Tibial artery (tissue), 4 donors: ENCODE measurements at regions not wholly inside any gene's neighbourhood (a gene's known extent, or its start where the extent isn't known, plus 50 kb on each side); places are given as distances from the start of the nearest gene placed in this dataset.
"Not testable (repeated sequence)": the region's sequence is repeated elsewhere in the genome, so short reads cannot be mapped to it uniquely, and the experiment has no call there.

ENCODE experiments used
- DNase-seq, 2 donors: peaks; one replicate each; pipeline ENCODE4 v3.0.0-alpha.2; 2019
- H3K27ac ChIP-seq, 2 donors: fragments of 200-600 bp; sonication (generic) in 1 of 2; 1 replicate in 1 of 2; 2 replicates in 1 of 2; pipeline ENCODE4 v1.5.1; 2018 to 2019; ENCODE audit warnings: mild to moderate bottlenecking in 1 of 2
- H3K27me3 ChIP-seq, 2 donors: fragments of 200-600 bp; sonication (generic) in 1 of 2; one replicate each; pipeline versions ENCODE4 v1.5.1 to v1.6.0; 2016 to 2019
- H3K36me3 ChIP-seq, 3 donors: fragments of 200-600 bp; sonication (generic) in 2 of 3; one replicate each; pipeline ENCODE4 v1.5.1; 2016 to 2019; ENCODE audit warnings: mild to moderate bottlenecking in 2 of 3
- H3K4me1 ChIP-seq, 4 donors: fragments of 200-600 bp; sonication (generic) in 2 of 4; 1 replicate in 3 of 4; 2 replicates in 1 of 4; pipeline ENCODE4 v1.5.1; 2016 to 2019
- H3K4me3 ChIP-seq, 2 donors: fragments of 200-600 bp; sonication (generic) in 1 of 2; 1 replicate in 1 of 2; 2 replicates in 1 of 2; pipeline ENCODE4 v1.5.1; 2018 to 2019; ENCODE audit warnings: mild to moderate bottlenecking in 2 of 2
- H3K9me3 ChIP-seq, 3 donors: fragments of 200-600 bp; sonication (generic) in 1 of 3; one replicate each; pipeline ENCODE4 v1.5.1; 2016 to 2019
- intact Hi-C: fragments of 100-400 bp; cut with DNase I; formaldehyde crosslinking; loops from one replicate; pipeline ENCODE4 v1.15.0; 2023; ENCODE audit warnings: low total_unique reads
- TF ChIP-seq, protein P1 (sequence below), 2 experiments: fragments of 200-600 bp in 1 of 2; fragments of 450-650 bp in 1 of 2; IDR thresholded peaks; one replicate each; pipeline ENCODE4 v1.5.1; 2017 to 2019; ENCODE audit warnings: antibody characterized with exemption in 2 of 2, mild to moderate bottlenecking in 1 of 2, moderate library complexity in 1 of 2

DNA sequence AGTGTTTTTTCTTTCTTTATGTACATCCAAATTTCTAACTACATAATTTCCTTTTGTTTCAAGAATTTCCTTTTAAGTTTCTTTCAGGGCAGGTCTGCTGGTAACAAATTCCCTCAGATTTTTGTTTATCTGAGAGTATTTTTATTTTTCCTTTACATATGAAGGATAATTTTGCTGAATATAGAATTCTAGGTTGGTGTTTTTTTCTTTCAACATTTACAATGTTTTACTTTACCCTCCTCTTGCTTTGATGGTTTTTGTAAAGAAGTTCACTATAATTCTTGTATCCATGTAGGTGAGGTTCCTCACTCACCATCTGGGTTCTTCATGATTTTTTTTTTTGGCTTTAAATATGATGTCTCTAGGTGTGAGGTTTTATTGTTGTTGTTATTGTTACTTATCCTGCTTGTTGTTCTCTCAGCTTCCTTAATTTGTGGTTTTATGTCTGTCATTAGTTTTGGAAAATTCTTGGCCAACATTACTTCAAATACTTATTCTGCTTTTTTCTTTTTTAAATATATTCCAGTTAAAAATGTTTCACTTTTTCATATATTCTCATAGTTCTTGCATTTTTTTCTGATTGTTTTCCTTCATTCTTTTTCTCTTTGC lies 580.1 kb upstream of the CITED2 start:
- Histone ChIP-seq H3K36me3 (no peaks in the 10 kb centered on the region), H3K27ac (no peak overlapping the region), H3K27me3 (no peaks in the 10 kb centered on the region), H3K4me3 (no peak overlapping the region), H3K4me1 (no peaks in the 10 kb centered on the region), H3K9me3 (peaks cover 0 to 5% (median 4%) of the 10 kb centered on the region in 3 donors)
- DNase-seq = no peak
- TF ChIP-seq, protein P1, sequence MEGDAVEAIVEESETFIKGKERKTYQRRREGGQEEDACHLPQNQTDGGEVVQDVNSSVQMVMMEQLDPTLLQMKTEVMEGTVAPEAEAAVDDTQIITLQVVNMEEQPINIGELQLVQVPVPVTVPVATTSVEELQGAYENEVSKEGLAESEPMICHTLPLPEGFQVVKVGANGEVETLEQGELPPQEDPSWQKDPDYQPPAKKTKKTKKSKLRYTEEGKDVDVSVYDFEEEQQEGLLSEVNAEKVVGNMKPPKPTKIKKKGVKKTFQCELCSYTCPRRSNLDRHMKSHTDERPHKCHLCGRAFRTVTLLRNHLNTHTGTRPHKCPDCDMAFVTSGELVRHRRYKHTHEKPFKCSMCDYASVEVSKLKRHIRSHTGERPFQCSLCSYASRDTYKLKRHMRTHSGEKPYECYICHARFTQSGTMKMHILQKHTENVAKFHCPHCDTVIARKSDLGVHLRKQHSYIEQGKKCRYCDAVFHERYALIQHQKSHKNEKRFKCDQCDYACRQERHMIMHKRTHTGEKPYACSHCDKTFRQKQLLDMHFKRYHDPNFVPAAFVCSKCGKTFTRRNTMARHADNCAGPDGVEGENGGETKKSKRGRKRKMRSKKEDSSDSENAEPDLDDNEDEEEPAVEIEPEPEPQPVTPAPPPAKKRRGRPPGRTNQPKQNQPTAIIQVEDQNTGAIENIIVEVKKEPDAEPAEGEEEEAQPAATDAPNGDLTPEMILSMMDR (IDR thresholded peaks at IDR 0.05) = no peak
- intact Hi-C loops = no loop called here

DNA sequence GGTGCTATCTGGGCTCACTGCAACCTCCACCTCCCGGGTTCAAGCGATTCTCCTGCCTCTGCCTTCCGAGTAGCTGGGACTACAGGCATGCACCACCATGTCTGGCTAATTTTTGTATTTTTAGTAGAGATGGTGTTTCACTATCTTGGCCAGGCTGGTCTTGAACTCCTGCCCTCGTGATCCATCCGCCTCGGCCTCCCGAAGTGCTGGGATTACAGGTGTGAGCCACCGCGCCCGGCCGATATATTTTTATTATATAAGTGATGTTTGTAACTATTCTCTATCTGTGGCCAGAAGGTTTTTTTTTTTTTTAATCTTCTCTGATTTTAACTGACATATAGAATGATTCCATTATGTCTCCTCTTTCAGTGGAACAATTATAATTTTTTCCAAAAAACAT lies 579.3 kb upstream of the CITED2 start:
- DNase-seq, H3K36me3 ChIP-seq, H3K4me1 ChIP-seq, H3K9me3 ChIP-seq, intact Hi-C loops, H3K27ac ChIP-seq, H3K27me3 ChIP-seq, H3K4me3 ChIP-seq: not testable (repeated sequence)

GRCh38 chr6:139951172-139951571 lies 576.7 kb upstream of the CITED2 start:
- DNase-seq = no peak
- Histone ChIP-seq H3K27me3 (no peaks in the 10 kb centered on the region), H3K9me3 (peaks cover 0 to 7% (median 4%) of the 10 kb centered on the region in 3 donors), H3K27ac (no peak overlapping the region), H3K4me1 (no peaks in the 10 kb centered on the region), H3K4me3 (no peak overlapping the region), H3K36me3 (no peaks in the 10 kb centered on the region)
- TF ChIP-seq, protein P1 (IDR thresholded peaks at IDR 0.05) = no peak
- intact Hi-C loops = no loop called here

DNA sequence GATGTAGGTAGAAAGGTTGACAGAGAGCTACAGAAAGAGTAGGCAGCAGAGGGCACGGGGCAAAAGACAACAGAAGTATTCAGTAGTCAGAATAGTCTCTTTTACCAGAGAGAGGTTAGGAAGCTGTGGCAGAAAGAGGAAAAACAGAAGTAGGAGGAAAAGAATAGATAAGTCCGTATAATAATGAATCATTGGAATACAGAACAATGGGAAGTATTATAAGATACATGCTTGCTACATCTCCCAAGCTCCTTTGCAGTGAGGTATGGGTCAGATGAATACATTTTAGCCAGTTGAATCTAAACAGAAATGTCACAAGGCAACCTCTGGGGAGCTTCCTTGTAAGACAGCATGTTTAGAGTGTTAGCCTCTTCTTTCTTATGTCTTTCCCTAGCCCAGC lies 570.5 kb upstream of the CITED2 start:
- TF ChIP-seq, protein P1 (IDR thresholded peaks at IDR 0.05) = no peak
- peaks cover 0 to 6% (median 0%) of the 10 kb centered on the region in 3 donors for H3K9me3 ChIP-seq
- H3K4me3 ChIP-seq = no peak overlapping the region
- H3K27me3 ChIP-seq = no peaks in the 10 kb centered on the region
- intact Hi-C loops = no loop called here
- peaks cover 0 to 44% (median 15%) of the 10 kb centered on the region in 4 donors for H3K4me1 ChIP-seq
- DNase-seq = no peak
- H3K36me3 ChIP-seq = no peaks in the 10 kb centered on the region
- no peak overlapping the region for H3K27ac ChIP-seq

DNA sequence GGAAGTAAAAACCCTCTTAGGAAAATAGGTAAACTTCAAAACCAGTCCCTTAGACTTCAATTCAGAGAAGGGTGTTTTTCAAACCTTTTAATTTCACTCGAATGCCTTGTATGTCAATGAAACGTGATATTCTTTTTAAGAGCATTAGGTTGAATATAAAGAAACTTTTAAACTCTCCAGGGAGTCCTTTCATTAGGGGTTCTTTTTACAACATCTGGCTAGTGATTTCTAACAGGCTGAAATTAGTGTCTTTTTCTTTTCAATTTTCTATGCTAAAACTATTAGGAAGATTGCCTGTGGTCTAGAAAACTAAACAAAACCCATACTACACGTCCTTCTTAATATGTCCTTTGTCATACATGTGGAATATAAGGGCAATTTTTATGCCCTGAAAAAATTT lies 569.7 kb upstream of the CITED2 start:
- intact Hi-C loops = no loop called here
- peak overlapping the region; percentile 49 to 68 for H3K27ac ChIP-seq
- no peaks in the 10 kb centered on the region for H3K27me3 ChIP-seq
- H3K4me1 ChIP-seq = peaks cover 0 to 45% (median 15%) of the 10 kb centered on the region in 4 donors
- no peaks in the 10 kb centered on the region for H3K36me3 ChIP-seq
- no peak overlapping the region for H3K4me3 ChIP-seq
- no peaks in the 10 kb centered on the region for H3K9me3 ChIP-seq
- TF ChIP-seq, protein P1 (IDR thresholded peaks at IDR 0.05) = no peak
- no peak for DNase-seq

GRCh38 chr6:139943391-139943790 lies 568.9 kb upstream of the CITED2 start:
- Histone ChIP-seq H3K27ac (peak overlapping the region; percentile 49 to 68), H3K4me1 (peaks cover 0 to 45% (median 15%) of the 10 kb centered on the region in 4 donors), H3K4me3 (no peak overlapping the region), H3K9me3 (no peaks in the 10 kb centered on the region), H3K36me3 (no peaks in the 10 kb centered on the region), H3K27me3 (no peaks in the 10 kb centered on the region)
- intact Hi-C loops = no loop called here
- no peak for DNase-seq
- TF ChIP-seq, protein P1 (IDR thresholded peaks at IDR 0.05) = no peak
